Lung (tissue), 11 donors: ENCODE measurements at regions not wholly inside any gene's neighbourhood (a gene's known extent, or its start where the extent isn't known, plus 50 kb on each side); places are given as distances from the start of the nearest gene placed in this dataset.

Experiments
- ATAC-seq: fragments of 200-7000 bp; cut with Tn5 transposase; one replicate; pipeline ENCODE4 v1.9.1; 2020; ENCODE audit warnings: moderate number of reproducible peaks; ENCODE audit not compliant: insufficient read depth, low FRiP score
- DNase-seq, 3 donors: peaks; one replicate each; pipeline ENCODE4 v3.0.0-alpha.2; 2013 to 2017
- H3K27ac ChIP-seq, 2 donors: one replicate each; pipeline ENCODE4 v1.5.1; 2013; ENCODE audit warnings: mild to moderate bottlenecking in 2 of 2, moderate library complexity in 2 of 2, control low read depth in 1 of 2, inconsistent platforms in 1 of 2, low read depth in 1 of 2, low read length in 1 of 2
- H3K27me3 ChIP-seq, 3 donors: one replicate each; pipeline ENCODE4 v1.5.1; 2013; ENCODE audit warnings: low read length in 2 of 3; ENCODE audit not compliant: control insufficient read depth in 3 of 3, insufficient read depth in 3 of 3
- H3K36me3 ChIP-seq, 4 donors: one replicate each; pipeline ENCODE4 v1.5.1; 2013; ENCODE audit warnings: low read length in 4 of 4, mild to moderate bottlenecking in 1 of 4, moderate library complexity in 1 of 4; ENCODE audit not compliant: control insufficient read depth in 4 of 4, insufficient read depth in 4 of 4
- H3K4me1 ChIP-seq, 5 donors: one replicate each; pipeline ENCODE4 v1.5.1; 2013; ENCODE audit warnings: low read length in 5 of 5, mild to moderate bottlenecking in 2 of 5, moderate library complexity in 1 of 5; ENCODE audit not compliant: control insufficient read depth in 5 of 5, insufficient read depth in 5 of 5
- H3K4me3 ChIP-seq: one replicate; pipeline ENCODE4 v1.5.1; 2013; ENCODE audit warnings: mild to moderate bottlenecking, control low read depth, moderate library complexity
- H3K9ac ChIP-seq, 2 donors: one replicate each; pipeline ENCODE4 v1.5.1; 2013; ENCODE audit warnings: low read length in 2 of 2, control low read depth in 1 of 2; ENCODE audit not compliant: insufficient read depth in 1 of 2
- H3K9me3 ChIP-seq, 4 donors: one replicate each; pipeline ENCODE4 v1.5.1; 2013; ENCODE audit warnings: low read length in 3 of 4, mild to moderate bottlenecking in 1 of 4, moderate library complexity in 1 of 4; ENCODE audit not compliant: control insufficient read depth in 4 of 4, insufficient read depth in 3 of 4
- CTCF ChIP-seq: IDR thresholded peaks from 2 replicates; pipeline ENCODE4 v1.5.1; 2012; ENCODE audit warnings: mild to moderate bottlenecking; ENCODE audit errors: control extremely low read depth, extremely low read depth
- WGBS, 2 donors: extraction: QIAGEN DNeasy Blood & Tissue Kit; methylation state at CpG; one replicate each; pipeline ENCODE4 v1.1.7; 2013; 5-methylcytosine and 5-hydroxymethylcytosine counted together
- donor health status: control.
- donor health status: control.
- donor health status: Bipolar disorder and iron deficiency.
- donor health status: healthy.
- donor health status: DM: yes; HTN: yes; CAD: no.

- Histone ChIP-seq H3K4me3 (no peak overlapping the region), H3K27ac (no peak overlapping the region)
- ATAC-seq: no peak
These were observed 95.5 kb upstream of the MSX1 start for GRCh38 chr4:4763822-4764557.

GRCh38 chr4:4762909-4763821 lies 96.3 kb upstream of the MSX1 start:
- H3K9me3 ChIP-seq: peaks cover 0 to 7% (median 0%) of the 10 kb centered on the region in 4 donors
- H3K27ac ChIP-seq: no peak overlapping the region
- no peak overlapping the region for H3K4me3 ChIP-seq
- no peak for ATAC-seq
- 18 to 30% methylated on average over 27 of the region's 27 CpGs for WGBS, 2 donors
- H3K27me3 ChIP-seq: peaks cover 0 to 3% (median 0%) of the 10 kb centered on the region in 3 donors
- peak; percentile 67 to 89 (median 80) for DNase-seq
- TF ChIP-seq CTCF: no peak
- peaks cover 0 to 25% (median 0%) of the 10 kb centered on the region in 5 donors for H3K4me1 ChIP-seq
- H3K36me3 ChIP-seq: no peaks in the 10 kb centered on the region
- H3K9ac ChIP-seq: no peak overlapping the region

More at GRCh38 chr4:4763822-4764557, 95.5 kb upstream of the MSX1 start:
- Histone ChIP-seq H3K4me1 (peaks cover 0 to 25% (median 0%) of the 10 kb centered on the region in 5 donors), H3K36me3 (no peaks in the 10 kb centered on the region), H3K9me3 (peaks cover 0 to 7% (median 0%) of the 10 kb centered on the region in 4 donors), H3K9ac (no peak overlapping the region), H3K27me3 (peaks cover 0 to 3% (median 0%) of the 10 kb centered on the region in 3 donors)
- WGBS, 2 donors: 70% methylated on average over 14 of the region's 14 CpGs
- TF ChIP-seq CTCF: no peak
- peak in 2 of 3 donors; percentile 19 to 26 for DNase-seq

GRCh38 chr4:4762300-4762699 lies 97.2 kb upstream of the MSX1 start:
- DNase-seq (no peak), ATAC-seq (no peak)
- no peak overlapping the region for H3K9ac ChIP-seq
- no peak overlapping the region for H3K27ac ChIP-seq
- H3K4me3 ChIP-seq: no peak overlapping the region
- H3K27me3 ChIP-seq: peaks cover 0 to 3% (median 0%) of the 10 kb centered on the region in 3 donors
- H3K4me1 ChIP-seq: peaks cover 0 to 25% (median 0%) of the 10 kb centered on the region in 5 donors
- H3K36me3 ChIP-seq: no peaks in the 10 kb centered on the region
- 85 to 87% methylated on average over 9 of the region's 9 CpGs for WGBS, 2 donors
- H3K9me3 ChIP-seq: peaks cover 0 to 7% (median 0%) of the 10 kb centered on the region in 4 donors
- no peak for TF ChIP-seq CTCF
